ENCODE measurements at regions not wholly inside any gene's neighbourhood (a gene's known extent, or its start where the extent isn't known, plus 50 kb on each side); places are given as distances from the start of the nearest gene placed in this dataset.
A peak's percentile ranks its signal among the peaks of the same experiment; 100 is the strongest.

DNA sequence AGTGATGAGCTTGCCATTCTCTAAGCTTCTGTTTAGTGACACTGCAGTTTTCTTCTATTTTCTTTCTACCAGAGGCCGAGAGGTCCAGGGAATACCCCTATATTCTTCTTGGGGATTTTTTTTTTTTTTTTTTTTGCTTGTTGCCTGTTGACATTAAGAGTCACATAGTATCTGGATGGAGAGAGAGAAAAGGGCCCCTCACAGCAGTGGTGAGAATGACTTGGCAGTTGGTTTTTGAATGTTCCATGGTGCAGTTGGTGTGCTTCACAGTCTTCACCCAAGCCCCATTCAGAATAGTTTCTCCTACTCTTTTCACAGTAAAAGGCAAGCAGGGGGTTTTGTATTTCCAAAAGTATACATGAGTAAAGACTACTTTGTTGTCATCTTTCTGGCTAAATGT is 577.9 kb downstream of the LMO7 start:
- DNase-seq (ENCODE audit: low read depth in 2 of 2), result no peak
- no peaks in the 10 kb centered on the region for H3K4me1 ChIP-seq (ENCODE audit: control insufficient read depth, extremely low read depth, insufficient read depth, low read length)
- no peaks in the 10 kb centered on the region for H3K9me3 ChIP-seq (ENCODE audit: control insufficient read depth, insufficient read depth, low read depth, low read length)
- no peak overlapping the region for H3K27ac ChIP-seq (ENCODE audit: insufficient read depth, low read length)
- H3K4me3 ChIP-seq (replicated peaks in 1 of 4; ENCODE audit: control extremely low read depth in 1 of 4, insufficient read depth in 1 of 4, low read depth in 3 of 4, low read length in 4 of 4), result no peak overlapping the region
- no peaks in the 10 kb centered on the region for H3K79me2 ChIP-seq (ENCODE audit: control insufficient read depth, insufficient read depth, low read length)
- H3K9ac ChIP-seq (ENCODE audit: insufficient read depth, low read length), result no peak overlapping the region
- H4K20me1 ChIP-seq (ENCODE audit: control insufficient read depth, extremely low read depth, insufficient read depth, low read length), result no peaks in the 10 kb centered on the region
- no peaks in the 10 kb centered on the region for H3K27me3 ChIP-seq (ENCODE audit: control insufficient read depth, insufficient read depth, low read length)
- no peak overlapping the region for H2AFZ ChIP-seq (ENCODE audit: low read length)
- H3K4me2 ChIP-seq (ENCODE audit: extremely low read depth, insufficient read depth, low read length), result no peak overlapping the region
- TF ChIP-seq EZH2 (IDR thresholded peaks at IDR 0.05; ENCODE audit: low read length, missing control alignments), result no peak
- no peak for TF ChIP-seq CTCF (conservative IDR thresholded peaks at IDR 0.05 in 1 of 2, IDR thresholded peaks at IDR 0.05 in 1 of 2; ENCODE audit: low read depth in 1 of 2, low read length in 2 of 2)
- H3K36me3 ChIP-seq (ENCODE audit: control insufficient read depth, insufficient read depth, low read length), result no peaks in the 10 kb centered on the region

GRCh38 chr13:76213423-76213904 is 577.3 kb downstream of the LMO7 start:
- Histone ChIP-seq H3K9me3 (ENCODE audit: control insufficient read depth, insufficient read depth, low read depth, low read length) (no peaks in the 10 kb centered on the region), H3K9ac (ENCODE audit: insufficient read depth, low read length) (no peak overlapping the region), H3K79me2 (ENCODE audit: control insufficient read depth, insufficient read depth, low read length) (no peaks in the 10 kb centered on the region), H4K20me1 (ENCODE audit: control insufficient read depth, extremely low read depth, insufficient read depth, low read length) (no peaks in the 10 kb centered on the region), H2AFZ (ENCODE audit: low read length) (no peak overlapping the region), H3K4me3 (replicated peaks in 1 of 4; ENCODE audit: control extremely low read depth in 1 of 4, insufficient read depth in 1 of 4, low read depth in 3 of 4, low read length in 4 of 4) (no peak overlapping the region), H3K27ac (ENCODE audit: insufficient read depth, low read length) (no peak overlapping the region), H3K4me2 (ENCODE audit: extremely low read depth, insufficient read depth, low read length) (no peak overlapping the region), H3K36me3 (ENCODE audit: control insufficient read depth, insufficient read depth, low read length) (no peaks in the 10 kb centered on the region), H3K4me1 (ENCODE audit: control insufficient read depth, extremely low read depth, insufficient read depth, low read length) (no peaks in the 10 kb centered on the region), H3K27me3 (ENCODE audit: control insufficient read depth, insufficient read depth, low read length) (no peaks in the 10 kb centered on the region)
- no peak for DNase-seq (ENCODE audit: low read depth in 2 of 2)
- TF ChIP-seq EZH2 (IDR thresholded peaks at IDR 0.05; ENCODE audit: low read length, missing control alignments) (no peak), CTCF (conservative IDR thresholded peaks at IDR 0.05 in 1 of 2, IDR thresholded peaks at IDR 0.05 in 1 of 2; ENCODE audit: low read depth in 1 of 2, low read length in 2 of 2) (no peak)

GRCh38 chr13:76210262-76210661 is 574.1 kb downstream of the LMO7 start:
- H3K4me2 ChIP-seq (ENCODE audit: extremely low read depth, insufficient read depth, low read length), result no peak overlapping the region
- H2AFZ ChIP-seq (ENCODE audit: low read length), result no peak overlapping the region
- no peaks in the 10 kb centered on the region for H3K9me3 ChIP-seq (ENCODE audit: control insufficient read depth, insufficient read depth, low read depth, low read length)
- H3K36me3 ChIP-seq (ENCODE audit: control insufficient read depth, insufficient read depth, low read length), result no peaks in the 10 kb centered on the region
- no peak overlapping the region for H3K27ac ChIP-seq (ENCODE audit: insufficient read depth, low read length)
- H3K4me1 ChIP-seq (ENCODE audit: control insufficient read depth, extremely low read depth, insufficient read depth, low read length), result no peaks in the 10 kb centered on the region
- TF ChIP-seq EZH2 (IDR thresholded peaks at IDR 0.05; ENCODE audit: low read length, missing control alignments) (no peak), CTCF (conservative IDR thresholded peaks at IDR 0.05 in 1 of 2, IDR thresholded peaks at IDR 0.05 in 1 of 2; ENCODE audit: low read depth in 1 of 2, low read length in 2 of 2) (no peak)
- no peak overlapping the region for H3K9ac ChIP-seq (ENCODE audit: insufficient read depth, low read length)
- no peaks in the 10 kb centered on the region for H3K79me2 ChIP-seq (ENCODE audit: control insufficient read depth, insufficient read depth, low read length)
- no peaks in the 10 kb centered on the region for H3K27me3 ChIP-seq (ENCODE audit: control insufficient read depth, insufficient read depth, low read length)
- DNase-seq (ENCODE audit: low read depth in 2 of 2), result peak; percentile 13 to 56
- H4K20me1 ChIP-seq (ENCODE audit: control insufficient read depth, extremely low read depth, insufficient read depth, low read length), result no peaks in the 10 kb centered on the region
- no peak overlapping the region for H3K4me3 ChIP-seq (replicated peaks in 1 of 4; ENCODE audit: control extremely low read depth in 1 of 4, insufficient read depth in 1 of 4, low read depth in 3 of 4, low read length in 4 of 4)

Measured in fibroblast of lung (primary cell).